ENCODE measurements at regions not wholly inside any gene's neighbourhood (a gene's known extent, or its start where the extent isn't known, plus 50 kb on each side); places are given as distances from the start of the nearest gene placed in this dataset.

DNA sequence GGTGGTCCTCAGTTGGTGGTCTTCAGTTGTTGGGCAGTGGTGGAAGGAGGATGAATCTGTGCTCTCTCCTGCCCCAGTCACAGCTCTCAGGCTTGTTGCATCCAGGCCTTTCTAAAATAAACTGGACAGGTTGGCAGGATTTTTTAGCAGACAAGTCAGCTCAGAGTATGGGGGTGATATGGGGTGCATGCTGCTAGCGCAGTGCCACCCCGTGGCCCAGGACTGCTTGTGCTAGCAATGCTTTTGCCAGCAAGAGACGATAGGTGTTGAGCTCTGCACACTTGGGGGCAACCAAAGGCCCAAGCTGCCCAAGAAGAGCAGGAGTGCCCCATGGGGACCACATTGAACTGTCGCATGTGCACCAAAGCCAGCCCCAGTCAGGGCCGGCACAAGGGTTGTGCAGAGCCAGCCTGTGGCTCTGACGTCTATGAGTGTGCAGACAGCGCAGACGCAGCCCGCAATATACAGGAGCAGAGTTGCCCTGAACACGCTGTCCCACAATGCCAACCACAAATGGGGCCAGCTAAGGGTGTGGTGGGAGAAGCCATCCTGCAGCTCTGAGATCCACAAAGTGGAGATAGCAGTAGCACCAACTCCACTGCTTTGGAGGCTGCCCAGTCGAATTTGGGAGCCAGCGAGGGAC is 49.8 kb upstream of the PDSS1 start:
- TF ChIP-seq SMC3 (IDR thresholded peaks at IDR 0.05; ENCODE audit: low read depth, low read length) (no peak), RFX5 (IDR thresholded peaks at IDR 0.05; ENCODE audit: low read depth, low read length) (no peak), MAZ (IDR thresholded peaks at IDR 0.05; ENCODE audit: borderline replicate concordance, low read depth, low read length) (no peak)
- TF ChIP-seq, protein P1, sequence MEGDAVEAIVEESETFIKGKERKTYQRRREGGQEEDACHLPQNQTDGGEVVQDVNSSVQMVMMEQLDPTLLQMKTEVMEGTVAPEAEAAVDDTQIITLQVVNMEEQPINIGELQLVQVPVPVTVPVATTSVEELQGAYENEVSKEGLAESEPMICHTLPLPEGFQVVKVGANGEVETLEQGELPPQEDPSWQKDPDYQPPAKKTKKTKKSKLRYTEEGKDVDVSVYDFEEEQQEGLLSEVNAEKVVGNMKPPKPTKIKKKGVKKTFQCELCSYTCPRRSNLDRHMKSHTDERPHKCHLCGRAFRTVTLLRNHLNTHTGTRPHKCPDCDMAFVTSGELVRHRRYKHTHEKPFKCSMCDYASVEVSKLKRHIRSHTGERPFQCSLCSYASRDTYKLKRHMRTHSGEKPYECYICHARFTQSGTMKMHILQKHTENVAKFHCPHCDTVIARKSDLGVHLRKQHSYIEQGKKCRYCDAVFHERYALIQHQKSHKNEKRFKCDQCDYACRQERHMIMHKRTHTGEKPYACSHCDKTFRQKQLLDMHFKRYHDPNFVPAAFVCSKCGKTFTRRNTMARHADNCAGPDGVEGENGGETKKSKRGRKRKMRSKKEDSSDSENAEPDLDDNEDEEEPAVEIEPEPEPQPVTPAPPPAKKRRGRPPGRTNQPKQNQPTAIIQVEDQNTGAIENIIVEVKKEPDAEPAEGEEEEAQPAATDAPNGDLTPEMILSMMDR (conservative IDR thresholded peaks at IDR 0.05; ENCODE audit: low read depth, low read length), result no peak
- TF ChIP-seq, protein P2, sequence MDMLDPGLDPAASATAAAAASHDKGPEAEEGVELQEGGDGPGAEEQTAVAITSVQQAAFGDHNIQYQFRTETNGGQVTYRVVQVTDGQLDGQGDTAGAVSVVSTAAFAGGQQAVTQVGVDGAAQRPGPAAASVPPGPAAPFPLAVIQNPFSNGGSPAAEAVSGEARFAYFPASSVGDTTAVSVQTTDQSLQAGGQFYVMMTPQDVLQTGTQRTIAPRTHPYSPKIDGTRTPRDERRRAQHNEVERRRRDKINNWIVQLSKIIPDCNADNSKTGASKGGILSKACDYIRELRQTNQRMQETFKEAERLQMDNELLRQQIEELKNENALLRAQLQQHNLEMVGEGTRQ (IDR thresholded peaks at IDR 0.05; ENCODE audit: low read depth, low read length), result no peak
